HepG2 (cell line): ENCODE measurements at regions not wholly inside any gene's neighbourhood (a gene's known extent, or its start where the extent isn't known, plus 50 kb on each side); places are given as distances from the start of the nearest gene placed in this dataset.

Experiments
- ATAC-seq: fragments of 200-7000 bp; cut with Tn5 transposase; 3 replicates; pipeline ENCODE4 v1.9.1; 2020; ENCODE audit warnings: mild to moderate bottlenecking, moderate library complexity
- BruUV-seq: library from RNA; stranded (reverse); fragments of 400-500 nt; replicated peaks from 2 replicates; lab custom pipeline; 2021; lab: Mats Ljungman, UMichigan
- CTCF ChIA-PET: fragments of 300-600 bp; formaldehyde crosslinking; extraction: SDS; loops from one replicate; lab custom pipeline; 2021; ENCODE audit warnings: low total read pairs, inconsistent platforms, low intra/inter-chr PET ratio; lab: Yijun Ruan, JAX
- POLR2A ChIA-PET: fragments of 350-600 bp; sonication (Branson Sonifier 250); formaldehyde crosslinking; loops from one replicate; lab custom pipeline; 2020; ENCODE audit warnings: antibody characterized with exemption, inconsistent platforms; lab: Yijun Ruan, JAX
- DNase-seq: peaks from one replicate; pipeline ENCODE4 v3.0.0-alpha.2; 2015; ENCODE audit warnings: low spot score
- FAIRE-seq: peaks from 3 replicates; lab custom pipeline; 2011; peaks lifted over from hg19 to GRCh38; lab: Jason Lieb, UNC
- H2AFZ ChIP-seq: one replicate; pipeline ENCODE4 v1.6.1; 2011; ENCODE audit warnings: low read length, inconsistent platforms
- H3K27ac ChIP-seq: fragments of 300-600 bp; 3 replicates; pipeline ENCODE4 v1.8.0; 2011; ENCODE audit warnings: mixed run types, mild to moderate bottlenecking, mixed read lengths, low read length, inconsistent platforms; ENCODE audit not compliant: insufficient read depth; ENCODE audit errors: extremely low read length
- H3K27me3 ChIP-seq, 2 experiments: fragments of 200-600 bp in 1 of 2; 2 replicates in 1 of 2; 3 replicates in 1 of 2; pipeline versions ENCODE4 v1.6.0 to v1.8.0; 2011; ENCODE audit warnings: low read length in 2 of 2, mild to moderate bottlenecking in 2 of 2, moderate library complexity in 2 of 2, inconsistent platforms in 1 of 2; ENCODE audit not compliant: insufficient read depth in 2 of 2, control insufficient read depth in 1 of 2
- H3K36me3 ChIP-seq, 2 experiments: fragments of 200-600 bp in 1 of 2; replicated peaks in 1 of 2; 2 replicates in 1 of 2; 3 replicates in 1 of 2; pipeline versions ENCODE4 v1.5.1 to v1.8.0; 2011; ENCODE audit warnings: low read length in 2 of 2, inconsistent platforms in 1 of 2; ENCODE audit not compliant: insufficient read depth in 2 of 2, control insufficient read depth in 1 of 2
- H3K4me1 ChIP-seq: 2 replicates; pipeline ENCODE4 v1.5.1; 2012; ENCODE audit warnings: low read length, inconsistent platforms; ENCODE audit not compliant: insufficient read depth
- H3K4me2 ChIP-seq: 2 replicates; pipeline ENCODE4 v1.6.0; 2011; ENCODE audit warnings: low read depth, low read length, inconsistent platforms
- H3K4me3 ChIP-seq, 3 experiments: fragments of 200-600 bp in 1 of 3; sonication (generic), shearing (Covaris generic) in 1 of 3; replicated peaks in 1 of 3; 2 replicates each; pipeline ENCODE4 v1.5.1; 2011 to 2016; ENCODE audit warnings: low read length in 3 of 3, inconsistent platforms in 2 of 3, low read depth in 2 of 3, mild to moderate bottlenecking in 2 of 3, control low read depth in 1 of 3, mixed read lengths in 1 of 3; ENCODE audit not compliant: insufficient read depth in 1 of 3
- H3K79me2 ChIP-seq: one replicate; pipeline ENCODE4 v1.6.1; 2011; ENCODE audit warnings: low read length, inconsistent platforms; ENCODE audit not compliant: insufficient read depth
- H3K9ac ChIP-seq: 2 replicates; pipeline ENCODE4 v1.6.0; 2011; ENCODE audit warnings: mild to moderate bottlenecking, low read depth, low read length, inconsistent platforms; ENCODE audit not compliant: insufficient read depth
- H3K9me3 ChIP-seq: 2 replicates; pipeline ENCODE4 v1.5.1; 2012; ENCODE audit warnings: mild to moderate bottlenecking, low read length
- H4K20me1 ChIP-seq: 2 replicates; pipeline ENCODE4 v1.6.0; 2011; ENCODE audit warnings: inconsistent platforms, mild to moderate bottlenecking, low read length, moderate library complexity; ENCODE audit not compliant: insufficient read depth
- DMTF1 ChIP-seq: sonication (generic); formaldehyde crosslinking; IDR thresholded peaks from 2 replicates; pipeline ENCODE4 v1.4.0; 2020; ENCODE audit warnings: mild to moderate bottlenecking, missing genetic modification reagents
- ELF4 ChIP-seq: sonication (generic); formaldehyde crosslinking; IDR thresholded peaks from 2 replicates; pipeline ENCODE4 v1.5.0; 2020; ENCODE audit warnings: missing genetic modification reagents, mild to moderate bottlenecking, moderate library complexity, borderline replicate concordance
- NFIC ChIP-seq: IDR thresholded peaks from 2 replicates; pipeline ENCODE4 v1.6.1; 2012; ENCODE audit warnings: mild to moderate bottlenecking, low read length, inconsistent platforms
- RARA ChIP-seq: IDR thresholded peaks from 2 replicates; pipeline ENCODE4 v1.6.1; 2016; ENCODE audit warnings: missing genetic modification reagents, missing compliant biosample characterization
- ZBTB26 ChIP-seq: IDR thresholded peaks from 2 replicates; pipeline ENCODE4 v1.6.1; 2016; ENCODE audit warnings: missing compliant biosample characterization, missing genetic modification reagents, borderline replicate concordance
- ZFP36L1 ChIP-seq: sonication (generic); formaldehyde crosslinking; IDR thresholded peaks from 2 replicates; pipeline ENCODE4 v1.8.0; 2022; ENCODE audit warnings: mild to moderate bottlenecking, missing genetic modification reagents, moderate library complexity
- in situ Hi-C: cut with HindIII; loops from 2 replicates; pipeline ENCODE4 v1.10.0; 2017; ENCODE audit warnings: low pct_unique_long_range_greater_than_20kb; ENCODE audit not compliant: extremely low pct_ligation_motif_present
- intact Hi-C: fragments of 100-400 bp; cut with micrococcal nuclease; formaldehyde crosslinking; loops from one replicate; pipeline ENCODE4 v1.10.0; 2022; ENCODE audit not compliant: unreplicated experiment

GRCh38 chr4:158006990-158007389 lies 165.8 kb downstream of the GASK1B start:
- in situ Hi-C loops = no loop called here

More at GRCh38 chr4:158006990-158007389, 165.8 kb downstream of the GASK1B start:
- Histone ChIP-seq H3K79me2 (no peaks in the 10 kb centered on the region), H3K4me1 (peaks cover 5% of the 10 kb centered on the region; the same call in 1 of the 2 replicates), H4K20me1 (no peaks in the 10 kb centered on the region), H3K27me3 (no peaks in the 10 kb centered on the region), H3K9me3 (no peaks in the 10 kb centered on the region), H3K4me2 (no peak overlapping the region), H3K27ac (no peak overlapping the region), H2AFZ (no peak overlapping the region), H3K9ac (no peak overlapping the region), H3K4me3 (no peak overlapping the region), H3K36me3 (no peaks in the 10 kb centered on the region)
- no peak for FAIRE-seq
- ChIA-PET POLR2A (no interaction called here), CTCF (no interaction called here)
- ATAC-seq = no peak
- no peak for DNase-seq
- intact Hi-C loops = no loop called here
- no TSS peak for BruUV-seq
- TF ChIP-seq ELF4 (no peak), ZFP36L1 (CRISPR knock-in tag) (no peak), RARA (CRISPR knock-in tag) (no peak), ZBTB26 (CRISPR knock-in tag) (no peak), NFIC (no peak), DMTF1 (CRISPR knock-in tag) (no peak)
